ENCODE measurements at regions not wholly inside any gene's neighbourhood (a gene's known extent, or its start where the extent isn't known, plus 50 kb on each side); places are given as distances from the start of the nearest gene placed in this dataset.

GRCh38 chr1:21341022-21341421, 50.8 kb upstream of the ECE1 start:
- BruUV-seq (replicated peaks): no TSS peak
- Histone ChIP-seq H3K36me3 (ENCODE audit: control insufficient read depth, insufficient read depth, low read length) (0 out of 2 replicates have a peak, but pooled peaks cover 3% of the 10 kb centered on the region), H3K27me3 (replicated peaks; ENCODE audit: control insufficient read depth, insufficient read depth, low read length) (no peaks in the 10 kb centered on the region), H3K4me3 (ENCODE audit: low read depth, low read length) (no peak overlapping the region), H3K4me1 (peaks cover 17% of the 10 kb centered on the region), H3K9me3 (no peaks in the 10 kb centered on the region)
- Mint-ChIP-seq H3K4me1 (ENCODE audit: low read depth, unreplicated experiment) (peaks cover 13% of the 10 kb centered on the region), H3K36me3 (ENCODE audit: insufficient read depth, unreplicated experiment) (no peaks in the 10 kb centered on the region), H3K27me3 (ENCODE audit: insufficient read depth, unreplicated experiment) (no peaks in the 10 kb centered on the region), H3K9me3 (ENCODE audit: unreplicated experiment) (no peaks in the 10 kb centered on the region), H3K4me3 (ENCODE audit: unreplicated experiment) (no peak overlapping the region), H3K27ac (ENCODE audit: unreplicated experiment) (no peak overlapping the region)
- ChIA-PET POLR2A (interaction anchor here (0.6 kb wide), 1 partner anchor 13 kb away, joined by 3 read pairs; no protein-coding TSS in a partner anchor), CTCF (no interaction called here)
- TF ChIP-seq CTCF (IDR thresholded peaks at IDR 0.05; ENCODE audit: insufficient read depth in 1 of 2, low read depth in 1 of 2, low read length in 1 of 2, severe bottlenecking in 1 of 2, unreplicated experiment in 1 of 2): no peak
- no peak for DNase-seq
- intact Hi-C loops (cut with micrococcal nuclease; ENCODE audit: unreplicated experiment): no loop called here

- BruUV-seq (replicated peaks): no TSS peak
- no peaks in the 10 kb centered on the region for H3K36me3 Mint-ChIP-seq (ENCODE audit: insufficient read depth, unreplicated experiment)
- H3K27me3 Mint-ChIP-seq (ENCODE audit: insufficient read depth, unreplicated experiment): no peaks in the 10 kb centered on the region
- H3K9me3 Mint-ChIP-seq (ENCODE audit: unreplicated experiment): no peaks in the 10 kb centered on the region
- POLR2A ChIA-PET: no interaction called here
- H3K4me3 Mint-ChIP-seq (ENCODE audit: unreplicated experiment): no peak overlapping the region
- H3K4me1 Mint-ChIP-seq (ENCODE audit: low read depth, unreplicated experiment): peaks cover 13% of the 10 kb centered on the region
- intact Hi-C loops (cut with micrococcal nuclease; ENCODE audit: unreplicated experiment): no loop called here
- Histone ChIP-seq H3K27me3 (replicated peaks; ENCODE audit: control insufficient read depth, insufficient read depth, low read length) (no peaks in the 10 kb centered on the region), H3K9me3 (no peaks in the 10 kb centered on the region), H3K4me1 (peaks cover 17% of the 10 kb centered on the region), H3K4me3 (ENCODE audit: low read depth, low read length) (no peak overlapping the region), H3K36me3 (ENCODE audit: control insufficient read depth, insufficient read depth, low read length) (0 out of 2 replicates have a peak, but pooled peaks cover 3% of the 10 kb centered on the region)
- CTCF ChIA-PET: no interaction called here
- no peak for TF ChIP-seq CTCF (IDR thresholded peaks at IDR 0.05; ENCODE audit: insufficient read depth in 1 of 2, low read depth in 1 of 2, low read length in 1 of 2, severe bottlenecking in 1 of 2, unreplicated experiment in 1 of 2)
- H3K27ac Mint-ChIP-seq (ENCODE audit: unreplicated experiment): no peak overlapping the region
- no peak for DNase-seq
Observed at GRCh38 chr1:21340230-21340945, 50.1 kb upstream of the ECE1 start.
